Neural cell (in vitro differentiated cells): ENCODE measurements at regions not wholly inside any gene's neighbourhood (a gene's known extent, or its start where the extent isn't known, plus 50 kb on each side); places are given as distances from the start of the nearest gene placed in this dataset.

Source experiments
- H2AFZ ChIP-seq: fragments of 200-600, 300-800 bp; sonication (generic), shearing (Covaris generic); 2 replicates; pipeline ENCODE4 v1.6.0; 2014; ENCODE audit warnings: low read depth, mild to moderate bottlenecking, antibody characterized with exemption, low read length, moderate library complexity
- H3F3A ChIP-seq: fragments of 200-600 bp; shearing (Covaris generic); 2 replicates; pipeline ENCODE4 v1.6.1; 2016; ENCODE audit warnings: mild to moderate bottlenecking, moderate library complexity, mixed read lengths, antibody characterized with exemption, low read length; ENCODE audit not compliant: insufficient read depth, poor library complexity, severe bottlenecking
- H3K27ac ChIP-seq: fragments of 200-600, 300-800 bp; sonication (generic), shearing (Covaris generic); 2 replicates; pipeline ENCODE4 v1.5.1; 2014; ENCODE audit warnings: mild to moderate bottlenecking, low read length, moderate library complexity
- H3K27me3 ChIP-seq: fragments of 300-800, 200-600 bp; sonication (generic), shearing (Covaris generic); 2 replicates; pipeline ENCODE4 v1.6.0; 2014; ENCODE audit warnings: mild to moderate bottlenecking, low read depth, low read length, moderate library complexity; ENCODE audit not compliant: insufficient read depth
- H3K36me3 ChIP-seq: fragments of 300-800, 200-600 bp; sonication (generic), shearing (Covaris generic); 2 replicates; pipeline ENCODE4 v1.5.1; 2014; ENCODE audit warnings: mild to moderate bottlenecking, antibody characterized with exemption, low read length, moderate library complexity; ENCODE audit not compliant: insufficient read depth
- H3K4me2 ChIP-seq: fragments of 300-800, 200-600 bp; sonication (generic), shearing (Covaris generic); 2 replicates; pipeline ENCODE4 v1.6.0; 2014; ENCODE audit warnings: mild to moderate bottlenecking, low read length
- H3K4me3 ChIP-seq: fragments of 300-800, 200-600 bp; sonication (generic), shearing (Covaris generic); 2 replicates; pipeline ENCODE4 v1.5.1; 2014; ENCODE audit warnings: mild to moderate bottlenecking, low read length, moderate library complexity
- H3K79me2 ChIP-seq: fragments of 200-600 bp; shearing (Covaris generic); replicated peaks from 2 replicates; pipeline ENCODE4 v1.6.0; 2014; ENCODE audit warnings: mild to moderate bottlenecking, low read length, moderate library complexity; ENCODE audit not compliant: insufficient read depth
- H3K9ac ChIP-seq: fragments of 300-800, 200-600 bp; sonication (generic), shearing (Covaris generic); 2 replicates; pipeline ENCODE4 v1.6.1; 2016; ENCODE audit warnings: mild to moderate bottlenecking, low read length, mixed read lengths
- H3K9me2 ChIP-seq: fragments of 200-600 bp; shearing (Covaris generic); 2 replicates; pipeline ENCODE4 v1.6.1; 2016; ENCODE audit warnings: mild to moderate bottlenecking, low read length, mixed read lengths; ENCODE audit not compliant: insufficient read depth
- H3K9me3 ChIP-seq: fragments of 200-600, 300-800 bp; sonication (generic), shearing (Covaris generic); 2 replicates; pipeline ENCODE4 v1.6.1; 2016; ENCODE audit warnings: mild to moderate bottlenecking, mixed run types, low read length, moderate library complexity, mixed read lengths
- H4K20me1 ChIP-seq: fragments of 200-600 bp; shearing (Covaris generic); 2 replicates; pipeline ENCODE4 v1.6.1; 2016; ENCODE audit warnings: mild to moderate bottlenecking, mixed run types; ENCODE audit not compliant: insufficient read depth
- CTCF ChIP-seq: fragments of 450-650 bp; IDR thresholded peaks from 2 replicates; pipeline ENCODE4 v1.5.1; 2014; ENCODE audit warnings: antibody characterized with exemption, mild to moderate bottlenecking, moderate library complexity; ENCODE audit not compliant: poor library complexity, severe bottlenecking
- EP300 ChIP-seq: fragments of 450-650 bp; conservative IDR thresholded peaks from 2 replicates; pipeline ENCODE4 v1.6.1; 2014; ENCODE audit warnings: antibody characterized with exemption, mild to moderate bottlenecking, moderate library complexity; ENCODE audit not compliant: poor library complexity, severe bottlenecking
- EZH2 ChIP-seq: fragments of 200-600, 300-800 bp; shearing (Covaris generic), sonication (generic); IDR thresholded peaks from 2 replicates; pipeline ENCODE4 v1.6.1; 2014; ENCODE audit warnings: antibody characterized with exemption, low read length, borderline replicate concordance, mild to moderate bottlenecking; ENCODE audit not compliant: insufficient read depth, poor library complexity, severe bottlenecking
- MXI1 ChIP-seq: fragments of 450-650 bp; conservative IDR thresholded peaks from 2 replicates; pipeline ENCODE4 v1.6.1; 2014; ENCODE audit warnings: antibody characterized with exemption, mild to moderate bottlenecking; ENCODE audit not compliant: poor library complexity, severe bottlenecking
- POLR2AphosphoS5 ChIP-seq: IDR thresholded peaks from 2 replicates; pipeline ENCODE4 v1.6.1; 2012
- RAD21 ChIP-seq: fragments of 450-650 bp; conservative IDR thresholded peaks from 2 replicates; pipeline ENCODE4 v1.6.1; 2014; ENCODE audit warnings: antibody characterized with exemption, mild to moderate bottlenecking, moderate library complexity
- REST ChIP-seq: IDR thresholded peaks from 2 replicates; pipeline ENCODE4 v1.6.1; 2012; ENCODE audit warnings: borderline replicate concordance
- SMC3 ChIP-seq: fragments of 450-650 bp; conservative IDR thresholded peaks from 2 replicates; pipeline ENCODE4 v1.6.1; 2014; ENCODE audit warnings: antibody characterized with exemption, mild to moderate bottlenecking, moderate library complexity; ENCODE audit not compliant: poor library complexity
- TAF1 ChIP-seq: IDR thresholded peaks from 2 replicates; pipeline ENCODE4 v1.6.1; 2012; ENCODE audit warnings: low read depth

GRCh38 chr4:63563288-63564014 is 845.8 kb downstream of the TECRL start:
- Histone ChIP-seq H3K9ac (no peak overlapping the region), H4K20me1 (no peaks in the 10 kb centered on the region), H2AFZ (no peak overlapping the region), H3K27ac (no peak overlapping the region), H3K9me3 (no peaks in the 10 kb centered on the region), H3K27me3 (no peaks in the 10 kb centered on the region), H3K4me2 (no peak overlapping the region), H3K9me2 (no peaks in the 10 kb centered on the region), H3K4me3 (no peak overlapping the region), H3K79me2 (no peaks in the 10 kb centered on the region), H3K36me3 (no peaks in the 10 kb centered on the region), H3F3A (no peaks in the 10 kb centered on the region)
- TF ChIP-seq POLR2AphosphoS5: no peak
- TF ChIP-seq CTCF: peak; percentile 44
- peak; percentile 54 for TF ChIP-seq RAD21

GRCh38 chr4:63558709-63559108 is 850.5 kb downstream of the TECRL start:
- Histone ChIP-seq H3K79me2 (no peaks in the 10 kb centered on the region), H3K36me3 (no peaks in the 10 kb centered on the region), H3K27ac (no peak overlapping the region), H3K9me3 (no peaks in the 10 kb centered on the region), H3K4me2 (no peak overlapping the region), H3K4me3 (no peak overlapping the region), H4K20me1 (no peaks in the 10 kb centered on the region), H2AFZ (no peak overlapping the region), H3K9ac (no peak overlapping the region), H3F3A (no peaks in the 10 kb centered on the region), H3K27me3 (no peaks in the 10 kb centered on the region), H3K9me2 (no peaks in the 10 kb centered on the region)
- TF ChIP-seq POLR2AphosphoS5 (no peak), MXI1 (no peak), EZH2 (no peak), RAD21 (no peak), REST (no peak), EP300 (no peak), SMC3 (no peak), CTCF (no peak), TAF1 (no peak)
